ENCODE measurements at regions not wholly inside any gene's neighbourhood (a gene's known extent, or its start where the extent isn't known, plus 50 kb on each side); places are given as distances from the start of the nearest gene placed in this dataset.

DNA sequence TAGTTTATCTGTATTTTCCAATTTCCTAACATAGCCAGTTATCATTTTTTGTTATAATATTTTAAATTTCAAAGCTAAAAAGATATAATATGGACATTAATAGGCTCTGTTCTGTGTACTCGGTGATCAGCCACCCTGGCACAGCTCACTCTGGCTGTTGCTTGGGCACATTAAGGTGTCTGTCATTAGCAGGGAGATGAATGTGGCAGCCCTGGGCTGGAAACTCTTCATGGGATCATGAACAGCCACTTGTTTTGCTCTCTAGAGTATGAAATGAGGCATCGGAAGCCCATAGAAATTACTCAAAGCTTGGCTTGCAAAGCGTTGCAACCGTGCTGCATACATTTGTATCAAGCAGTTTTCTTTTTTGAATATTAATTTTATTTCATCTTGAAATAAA, 233.2 kb downstream of the DACT1 start:
- TF ChIP-seq, protein P1, sequence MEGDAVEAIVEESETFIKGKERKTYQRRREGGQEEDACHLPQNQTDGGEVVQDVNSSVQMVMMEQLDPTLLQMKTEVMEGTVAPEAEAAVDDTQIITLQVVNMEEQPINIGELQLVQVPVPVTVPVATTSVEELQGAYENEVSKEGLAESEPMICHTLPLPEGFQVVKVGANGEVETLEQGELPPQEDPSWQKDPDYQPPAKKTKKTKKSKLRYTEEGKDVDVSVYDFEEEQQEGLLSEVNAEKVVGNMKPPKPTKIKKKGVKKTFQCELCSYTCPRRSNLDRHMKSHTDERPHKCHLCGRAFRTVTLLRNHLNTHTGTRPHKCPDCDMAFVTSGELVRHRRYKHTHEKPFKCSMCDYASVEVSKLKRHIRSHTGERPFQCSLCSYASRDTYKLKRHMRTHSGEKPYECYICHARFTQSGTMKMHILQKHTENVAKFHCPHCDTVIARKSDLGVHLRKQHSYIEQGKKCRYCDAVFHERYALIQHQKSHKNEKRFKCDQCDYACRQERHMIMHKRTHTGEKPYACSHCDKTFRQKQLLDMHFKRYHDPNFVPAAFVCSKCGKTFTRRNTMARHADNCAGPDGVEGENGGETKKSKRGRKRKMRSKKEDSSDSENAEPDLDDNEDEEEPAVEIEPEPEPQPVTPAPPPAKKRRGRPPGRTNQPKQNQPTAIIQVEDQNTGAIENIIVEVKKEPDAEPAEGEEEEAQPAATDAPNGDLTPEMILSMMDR (IDR thresholded peaks at IDR 0.05), result no peak
- TF ChIP-seq POLR2A (IDR thresholded peaks at IDR 0.05), result no peak
- no peak for TF ChIP-seq POLR2AphosphoS5 (IDR thresholded peaks at IDR 0.05; ENCODE audit: insufficient read depth in 1 of 2, low read depth in 1 of 2)

All from vagina (tissue), 2 donors.